ENCODE measurements at regions not wholly inside any gene's neighbourhood (a gene's known extent, or its start where the extent isn't known, plus 50 kb on each side); places are given as distances from the start of the nearest gene placed in this dataset.
"Not testable (repeated sequence)": the region's sequence is repeated elsewhere in the genome, so short reads cannot be mapped to it uniquely, and the experiment has no call there.

DNA sequence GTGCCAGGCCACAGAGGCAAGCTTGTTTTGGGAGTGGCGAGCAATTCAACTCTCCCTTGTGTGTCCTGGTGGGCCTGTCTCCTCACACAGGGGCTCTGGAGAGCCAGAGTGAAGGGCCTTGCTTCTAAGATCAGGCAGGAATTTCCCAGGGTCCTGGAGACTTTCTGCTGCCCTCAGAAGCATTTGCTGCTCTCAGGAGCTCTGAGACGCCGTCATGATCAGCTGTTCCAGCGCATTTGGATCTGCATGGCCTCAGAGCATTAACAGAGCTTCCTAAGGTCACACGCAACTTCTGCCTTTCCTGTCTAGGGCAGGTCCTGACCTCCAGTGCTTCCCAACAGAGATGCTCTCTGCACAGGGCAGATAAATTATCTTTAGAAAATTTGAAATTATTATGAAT lies 52.2 kb upstream of the C10orf90 start:
- DNase-seq = no peak

- no peak for DNase-seq
Observed at GRCh38 chr10:126723226-126723625, 52.7 kb upstream of the C10orf90 start.

DNA sequence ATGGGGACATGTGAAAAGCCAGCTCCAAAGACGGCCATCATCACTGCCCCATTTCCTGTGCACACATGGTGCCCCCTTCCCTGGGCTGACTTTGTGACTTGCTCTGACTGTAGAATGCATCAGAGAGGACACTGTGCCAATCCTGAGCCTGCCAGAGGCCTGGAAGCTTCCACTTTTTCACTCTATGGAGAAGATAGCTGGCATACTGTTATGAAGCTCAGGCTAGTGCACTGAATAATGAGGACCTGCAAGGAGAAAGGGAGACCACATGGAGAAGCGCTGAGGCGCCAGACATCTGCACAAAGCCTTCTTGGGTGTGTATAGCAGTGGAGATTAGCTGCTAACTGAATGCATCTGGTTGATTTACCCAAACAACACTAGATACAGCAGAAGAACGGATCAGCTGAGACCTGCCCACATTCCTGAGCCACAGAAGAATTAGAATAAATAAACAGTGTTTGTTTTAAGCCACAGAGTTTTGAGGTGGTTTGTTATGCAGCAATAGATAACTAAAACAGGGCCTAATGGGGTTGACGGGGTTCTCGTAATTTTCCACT lies 58.9 kb upstream of the C10orf90 start:
- DNase-seq = no peak

DNA sequence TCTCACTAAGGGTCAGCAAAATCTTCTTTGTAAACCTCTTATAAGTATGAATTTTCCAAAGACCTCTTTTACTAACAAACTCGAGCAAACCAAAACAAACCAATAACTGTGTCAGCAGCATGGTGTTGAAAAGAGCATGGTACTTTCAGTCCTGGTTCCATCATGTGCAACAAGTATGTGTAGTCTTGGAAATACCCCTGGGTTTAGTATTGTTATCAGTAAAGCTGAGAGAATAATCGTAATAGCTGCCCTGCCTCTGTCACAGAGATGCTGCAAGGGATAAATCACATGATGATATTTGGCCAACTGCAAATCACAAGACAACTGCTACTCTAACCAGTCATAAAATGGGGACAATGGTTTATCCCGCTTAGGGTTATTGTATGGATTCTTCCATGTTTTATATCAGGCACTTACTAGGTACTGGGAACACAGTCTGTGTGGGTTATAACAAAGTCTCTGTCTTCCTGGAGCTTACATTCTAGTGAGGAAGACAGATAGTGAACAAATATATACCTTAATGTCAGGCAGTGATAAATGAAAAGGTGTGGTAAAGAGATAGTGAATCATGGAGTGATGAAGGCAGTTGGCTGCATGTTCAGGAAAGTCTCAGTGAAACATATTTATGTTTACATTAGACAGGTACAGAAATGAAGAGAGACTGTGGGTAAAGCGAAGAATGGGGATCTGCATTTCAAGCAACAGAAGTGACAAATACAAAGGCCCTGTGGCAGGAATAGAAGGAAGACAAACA lies 60.5 kb upstream of the C10orf90 start:
- no peak for DNase-seq

DNA sequence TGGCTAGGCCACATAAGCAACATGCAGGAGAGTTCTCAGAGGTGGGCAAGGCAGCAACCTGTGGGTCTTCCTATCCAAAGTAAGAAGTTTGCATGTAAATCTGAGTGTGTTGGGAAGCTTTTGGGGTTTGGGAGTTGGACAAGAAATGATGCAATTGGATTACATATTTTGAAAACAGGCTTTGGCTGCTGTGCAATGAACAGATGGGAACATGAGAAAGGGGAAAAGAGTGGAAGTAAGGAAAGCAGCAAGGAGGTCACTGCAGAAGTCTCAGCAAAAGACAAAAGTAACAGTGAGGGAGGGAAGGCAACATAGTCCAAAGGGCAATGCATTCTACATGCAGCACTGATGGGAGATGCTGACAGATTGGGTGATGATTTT lies 61.1 kb upstream of the C10orf90 start:
- no peak for DNase-seq

DNA sequence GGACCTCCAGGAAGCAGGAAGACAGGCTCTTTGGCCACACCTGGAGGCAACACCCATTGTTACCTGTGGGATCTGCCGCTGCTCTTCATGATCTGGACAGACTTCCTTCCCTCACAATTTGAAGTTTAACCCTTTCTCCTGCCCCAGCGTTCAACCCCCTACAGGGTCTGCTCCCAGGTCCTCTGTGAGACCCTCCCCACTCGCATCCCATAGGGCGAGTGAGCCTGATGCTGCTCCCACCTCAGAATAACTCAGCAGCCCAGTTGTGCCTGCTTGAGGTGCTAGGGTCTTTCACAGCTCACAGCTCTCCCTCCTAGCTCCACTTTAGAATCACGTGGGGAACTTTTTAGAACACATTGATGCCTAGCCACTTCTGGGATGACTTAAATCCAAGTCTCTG lies 61.8 kb upstream of the C10orf90 start:
- DNase-seq = no peak

- DNase-seq = no peak
Observed at GRCh38 chr10:126732868-126733267, 62.4 kb upstream of the C10orf90 start.

- DNase-seq = no peak
Observed at GRCh38 chr10:126734015-126734414, 63.5 kb upstream of the C10orf90 start.

- no peak for DNase-seq
Observed at GRCh38 chr10:126734967-126735366, 64.5 kb upstream of the C10orf90 start.

DNA sequence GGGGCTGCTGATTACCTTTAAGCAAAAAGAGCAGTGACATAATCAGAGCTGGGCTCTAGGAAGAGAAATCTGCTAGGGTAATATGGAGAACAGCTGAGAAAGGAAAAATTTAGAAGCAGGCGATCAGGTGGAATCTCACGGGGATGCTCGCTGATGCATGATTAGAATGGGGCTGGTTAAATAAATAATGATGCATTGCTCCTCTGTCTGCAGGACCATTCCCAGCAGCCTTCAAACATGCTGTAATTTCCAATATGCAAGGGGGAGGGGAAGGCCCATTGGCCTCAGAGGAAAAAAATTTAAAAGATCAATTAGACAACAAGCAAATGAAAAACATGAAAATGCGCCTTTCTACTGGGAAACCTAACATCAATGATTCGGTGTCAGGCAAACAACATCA lies 65.6 kb upstream of the C10orf90 start:
- DNase-seq = no peak

GRCh38 chr10:126736727-126737126 lies 66.2 kb upstream of the C10orf90 start:
- DNase-seq = no peak

- no peak for DNase-seq
Observed at GRCh38 chr10:126738001-126738400, 67.5 kb upstream of the C10orf90 start.

- DNase-seq = no peak
Observed at GRCh38 chr10:126744571-126744970, 74.1 kb upstream of the C10orf90 start.

GRCh38 chr10:126749015-126749655 lies 78.6 kb upstream of the C10orf90 start:
- peak; percentile 58 for DNase-seq

- DNase-seq = no peak
Observed at GRCh38 chr10:126754966-126755365, 84.5 kb upstream of the C10orf90 start.

DNA sequence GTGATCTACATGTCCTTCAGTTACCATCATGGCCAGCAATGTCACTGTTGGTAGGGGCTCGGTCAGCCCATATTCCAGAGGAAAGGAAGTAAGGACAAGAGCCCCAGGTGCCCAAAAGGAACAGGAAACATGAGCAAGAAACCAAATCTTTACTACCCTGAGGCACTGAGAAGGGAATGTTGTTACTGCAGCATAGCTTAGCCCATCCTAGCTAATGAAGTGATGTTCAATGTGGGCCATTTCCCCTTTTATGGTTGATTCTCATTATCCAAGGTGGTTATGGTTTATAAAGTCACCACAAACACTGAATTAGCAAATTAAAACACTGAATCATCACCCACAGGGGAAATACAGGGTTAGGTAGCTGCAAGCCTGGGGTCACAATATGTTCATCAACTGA lies 88.4 kb upstream of the C10orf90 start:
- DNase-seq = no peak

DNA sequence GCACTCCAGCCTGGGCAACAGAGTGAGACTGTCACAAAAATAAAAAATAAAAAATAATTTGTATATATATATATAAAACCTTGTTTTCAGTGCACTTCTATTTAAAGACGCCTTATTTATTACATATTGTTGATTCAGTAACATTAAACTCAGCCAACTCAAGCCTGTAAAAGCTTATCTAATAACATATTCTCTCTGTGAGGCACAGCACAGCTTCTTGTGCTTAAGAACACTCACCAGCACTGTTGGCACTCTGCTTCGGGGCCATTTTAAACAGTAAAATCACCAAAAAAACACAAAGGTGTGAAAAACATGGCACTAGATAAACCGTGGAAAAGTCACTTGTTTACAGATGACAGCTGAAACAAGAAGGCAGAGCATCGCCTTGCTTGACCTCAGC lies 89.0 kb upstream of the C10orf90 start:
- DNase-seq = no peak

- DNase-seq = not testable (repeated sequence)
Observed at GRCh38 chr10:126766646-126767045, 96.2 kb upstream of the C10orf90 start.

- no peak for DNase-seq
Observed at GRCh38 chr10:126770809-126771208, 100.3 kb upstream of the C10orf90 start.

- DNase-seq = no peak
Observed at GRCh38 chr10:126776168-126776567, 105.7 kb upstream of the C10orf90 start.

GRCh38 chr10:126777714-126778113 lies 107.2 kb upstream of the C10orf90 start:
- no peak for DNase-seq

DNA sequence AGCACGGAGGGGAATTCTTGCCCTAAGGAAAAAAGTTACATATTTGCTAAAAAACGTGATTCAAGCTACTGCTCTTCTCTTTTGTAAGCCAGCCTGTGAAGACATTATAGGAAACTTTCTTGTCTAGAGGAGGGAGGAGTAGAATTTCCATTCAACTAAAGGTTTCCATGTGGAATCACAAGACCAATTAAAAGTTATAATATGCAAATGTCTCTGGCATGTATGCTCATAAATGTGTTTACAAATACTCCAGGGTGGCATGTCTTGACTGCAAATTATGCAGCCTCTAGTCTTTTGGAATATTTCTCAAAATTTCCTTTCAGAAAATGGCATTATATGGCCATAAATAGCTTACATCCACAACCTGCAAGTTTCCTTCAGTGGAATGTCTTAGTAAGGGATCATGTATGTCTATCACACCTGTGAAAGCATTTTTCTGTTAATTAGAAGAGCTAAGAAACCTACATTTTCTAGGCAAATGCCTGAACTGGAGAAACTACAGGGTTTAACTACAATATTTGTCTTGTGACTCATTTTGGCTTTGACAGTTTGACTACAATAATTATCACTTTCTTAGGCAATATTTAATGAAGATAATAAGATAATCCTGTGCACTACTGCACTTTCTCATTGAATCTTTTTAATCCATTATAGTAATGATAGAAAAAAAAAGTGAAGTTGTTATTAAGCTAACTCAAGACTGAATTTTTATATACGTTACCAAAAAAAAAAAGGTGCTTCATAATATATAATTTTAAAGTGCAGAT lies 111.1 kb upstream of the C10orf90 start:
- DNase-seq = no peak

GRCh38 chr10:126783806-126784557 lies 113.5 kb upstream of the C10orf90 start:
- no peak for DNase-seq

Data from stimulated activated CD4-positive, alpha-beta T cell treated with anti-CD3 and anti-CD28 coated beads, Interleukin-1b, Interleukin-23, amount 100 ng/mL, for 48 hours (primary cell).